Caco-2 (cell line): ENCODE measurements at regions not wholly inside any gene's neighbourhood (a gene's known extent, or its start where the extent isn't known, plus 50 kb on each side); places are given as distances from the start of the nearest gene placed in this dataset.

Experiments used
- BruUV-seq: library from RNA; stranded (reverse); fragments of 400-500 nt; replicated peaks from 2 replicates; lab custom pipeline; 2021; lab: Mats Ljungman, UMichigan
- CTCF ChIA-PET: fragments of 300-600 bp; sonication (Branson Sonifier 250); formaldehyde crosslinking; loops from one replicate; lab custom pipeline; 2022; ENCODE audit warnings: antibody characterized with exemption; lab: Charles Lee
- POLR2A ChIA-PET: fragments of 300-600 bp; sonication (Branson Sonifier 250); formaldehyde crosslinking; loops from one replicate; lab custom pipeline; 2022; ENCODE audit warnings: antibody characterized with exemption; lab: Charles Lee
- DNase-seq, 2 experiments: peaks; one replicate each; pipeline versions ENCODE4 v3.0.0 to v3.0.0-alpha.2; 2020 to 2022
- H3K27me3 ChIP-seq: replicated peaks from 2 replicates; pipeline ENCODE4 v1.6.0; 2011; ENCODE audit warnings: low read length; ENCODE audit not compliant: control insufficient read depth, insufficient read depth
- H3K36me3 ChIP-seq: 2 replicates; pipeline ENCODE4 v1.5.1; 2011; ENCODE audit warnings: low read length; ENCODE audit not compliant: control insufficient read depth, insufficient read depth
- H3K4me1 ChIP-seq: fragments of 250-450 bp; sonication (Bioruptor Pico); 2 replicates; pipeline ENCODE4 v1.5.1; 2020; ENCODE audit warnings: mild to moderate bottlenecking
- H3K4me3 ChIP-seq: 2 replicates; pipeline ENCODE4 v1.5.1; 2011; ENCODE audit warnings: low read depth, mild to moderate bottlenecking, control low read depth, low read length
- H3K9me3 ChIP-seq: fragments of 250-450 bp; sonication (Bioruptor Pico); 2 replicates; pipeline ENCODE4 v1.5.1; 2020; ENCODE audit warnings: mild to moderate bottlenecking, moderate library complexity
- H3K27ac Mint-ChIP-seq: one replicate; pipeline ENCODE4 v1.8.0; 2022; ENCODE audit warnings: mixed read lengths; ENCODE audit not compliant: unreplicated experiment
- H3K27me3 Mint-ChIP-seq: one replicate; pipeline ENCODE4 v1.8.0; 2022; ENCODE audit warnings: mixed read lengths; ENCODE audit not compliant: insufficient read depth, unreplicated experiment
- H3K36me3 Mint-ChIP-seq: one replicate; pipeline ENCODE4 v1.8.0; 2022; ENCODE audit warnings: mild to moderate bottlenecking, mixed read lengths; ENCODE audit not compliant: insufficient read depth, unreplicated experiment
- H3K4me1 Mint-ChIP-seq: one replicate; pipeline ENCODE4 v1.8.0; 2022; ENCODE audit warnings: low read depth, mixed read lengths; ENCODE audit not compliant: unreplicated experiment
- H3K4me3 Mint-ChIP-seq: one replicate; pipeline ENCODE4 v1.8.0; 2022; ENCODE audit warnings: mild to moderate bottlenecking, moderate library complexity, mixed read lengths; ENCODE audit not compliant: unreplicated experiment
- H3K9me3 Mint-ChIP-seq: one replicate; pipeline ENCODE4 v1.8.0; 2022; ENCODE audit warnings: mixed read lengths; ENCODE audit not compliant: unreplicated experiment
- intact Hi-C: fragments of 100-400 bp; cut with micrococcal nuclease; formaldehyde crosslinking; loops from one replicate; pipeline ENCODE4 v1.10.0; 2022; ENCODE audit not compliant: unreplicated experiment
- TF ChIP-seq, protein P1 (sequence below), 2 experiments: fragments of 200-600 bp in 1 of 2; IDR thresholded peaks; 1 replicate in 1 of 2; 2 replicates in 1 of 2; pipeline versions ENCODE4 v1.5.1 to v1.8.0; 2011 to 2022; ENCODE audit warnings: antibody characterized with exemption in 1 of 2, control low read depth in 1 of 2, inconsistent platforms in 1 of 2, low read depth in 1 of 2, low read length in 1 of 2, mild to moderate bottlenecking in 1 of 2, moderate library complexity in 1 of 2; ENCODE audit not compliant: insufficient read depth in 1 of 2, severe bottlenecking in 1 of 2, unreplicated experiment in 1 of 2

DNA sequence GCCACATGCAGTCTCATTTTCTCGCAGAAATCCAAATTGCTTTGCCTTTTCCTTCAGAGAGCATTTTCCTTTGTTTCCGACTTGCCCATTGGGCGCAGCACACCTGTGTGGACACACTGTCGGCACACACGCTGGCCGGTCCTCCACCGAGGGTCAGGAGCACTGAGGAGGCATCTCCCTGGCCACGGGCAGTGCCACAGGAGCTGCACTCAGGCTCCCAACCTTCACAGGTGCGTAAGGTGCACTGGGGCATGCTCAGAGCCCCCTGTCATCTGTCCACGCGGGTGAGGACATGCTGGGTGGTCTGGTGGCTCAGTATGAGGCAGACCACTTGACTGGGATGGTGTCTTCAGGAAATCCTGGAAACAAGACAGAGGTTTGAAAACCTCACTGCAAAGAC is 779.1 kb downstream of the BRD1 start:
- no peaks in the 10 kb centered on the region for H3K4me1 Mint-ChIP-seq
- no peaks in the 10 kb centered on the region for H3K36me3 ChIP-seq
- H3K9me3 Mint-ChIP-seq: no peaks in the 10 kb centered on the region
- H3K4me3 ChIP-seq: no peak overlapping the region
- no peak overlapping the region for H3K4me3 Mint-ChIP-seq
- H3K27me3 Mint-ChIP-seq: peaks cover 19% of the 10 kb centered on the region
- H3K9me3 ChIP-seq: no peaks in the 10 kb centered on the region
- no TSS peak for BruUV-seq
- intact Hi-C loops: no loop called here
- H3K4me1 ChIP-seq: no peaks in the 10 kb centered on the region
- no peak for DNase-seq
- no peaks in the 10 kb centered on the region for H3K27me3 ChIP-seq
- no peaks in the 10 kb centered on the region for H3K36me3 Mint-ChIP-seq
- CTCF ChIA-PET: no interaction called here
- no peak overlapping the region for H3K27ac Mint-ChIP-seq
- POLR2A ChIA-PET: no interaction called here
- TF ChIP-seq, protein P1, sequence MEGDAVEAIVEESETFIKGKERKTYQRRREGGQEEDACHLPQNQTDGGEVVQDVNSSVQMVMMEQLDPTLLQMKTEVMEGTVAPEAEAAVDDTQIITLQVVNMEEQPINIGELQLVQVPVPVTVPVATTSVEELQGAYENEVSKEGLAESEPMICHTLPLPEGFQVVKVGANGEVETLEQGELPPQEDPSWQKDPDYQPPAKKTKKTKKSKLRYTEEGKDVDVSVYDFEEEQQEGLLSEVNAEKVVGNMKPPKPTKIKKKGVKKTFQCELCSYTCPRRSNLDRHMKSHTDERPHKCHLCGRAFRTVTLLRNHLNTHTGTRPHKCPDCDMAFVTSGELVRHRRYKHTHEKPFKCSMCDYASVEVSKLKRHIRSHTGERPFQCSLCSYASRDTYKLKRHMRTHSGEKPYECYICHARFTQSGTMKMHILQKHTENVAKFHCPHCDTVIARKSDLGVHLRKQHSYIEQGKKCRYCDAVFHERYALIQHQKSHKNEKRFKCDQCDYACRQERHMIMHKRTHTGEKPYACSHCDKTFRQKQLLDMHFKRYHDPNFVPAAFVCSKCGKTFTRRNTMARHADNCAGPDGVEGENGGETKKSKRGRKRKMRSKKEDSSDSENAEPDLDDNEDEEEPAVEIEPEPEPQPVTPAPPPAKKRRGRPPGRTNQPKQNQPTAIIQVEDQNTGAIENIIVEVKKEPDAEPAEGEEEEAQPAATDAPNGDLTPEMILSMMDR (IDR thresholded peaks at IDR 0.05; ENCODE audit: insufficient read depth in 1 of 2, low read depth in 1 of 2, low read length in 1 of 2, severe bottlenecking in 1 of 2, unreplicated experiment in 1 of 2): no peak

GRCh38 chr22:49047447-49047846 is 780.2 kb downstream of the BRD1 start:
- no peaks in the 10 kb centered on the region for H3K9me3 Mint-ChIP-seq
- intact Hi-C loops: no loop called here
- ChIA-PET POLR2A (no interaction called here), CTCF (no interaction called here)
- Histone ChIP-seq H3K36me3 (no peaks in the 10 kb centered on the region), H3K9me3 (no peaks in the 10 kb centered on the region), H3K4me1 (no peaks in the 10 kb centered on the region), H3K27me3 (no peaks in the 10 kb centered on the region; the same call in 1 of the 2 replicates), H3K4me3 (no peak overlapping the region)
- TF ChIP-seq, protein P1 (IDR thresholded peaks at IDR 0.05; ENCODE audit: insufficient read depth in 1 of 2, low read depth in 1 of 2, low read length in 1 of 2, severe bottlenecking in 1 of 2, unreplicated experiment in 1 of 2): no peak
- H3K36me3 Mint-ChIP-seq: no peaks in the 10 kb centered on the region
- H3K4me1 Mint-ChIP-seq: no peaks in the 10 kb centered on the region
- H3K27me3 Mint-ChIP-seq: peaks cover 23% of the 10 kb centered on the region
- no peak overlapping the region for H3K27ac Mint-ChIP-seq
- BruUV-seq: no TSS peak
- DNase-seq: no peak
- no peak overlapping the region for H3K4me3 Mint-ChIP-seq

DNA sequence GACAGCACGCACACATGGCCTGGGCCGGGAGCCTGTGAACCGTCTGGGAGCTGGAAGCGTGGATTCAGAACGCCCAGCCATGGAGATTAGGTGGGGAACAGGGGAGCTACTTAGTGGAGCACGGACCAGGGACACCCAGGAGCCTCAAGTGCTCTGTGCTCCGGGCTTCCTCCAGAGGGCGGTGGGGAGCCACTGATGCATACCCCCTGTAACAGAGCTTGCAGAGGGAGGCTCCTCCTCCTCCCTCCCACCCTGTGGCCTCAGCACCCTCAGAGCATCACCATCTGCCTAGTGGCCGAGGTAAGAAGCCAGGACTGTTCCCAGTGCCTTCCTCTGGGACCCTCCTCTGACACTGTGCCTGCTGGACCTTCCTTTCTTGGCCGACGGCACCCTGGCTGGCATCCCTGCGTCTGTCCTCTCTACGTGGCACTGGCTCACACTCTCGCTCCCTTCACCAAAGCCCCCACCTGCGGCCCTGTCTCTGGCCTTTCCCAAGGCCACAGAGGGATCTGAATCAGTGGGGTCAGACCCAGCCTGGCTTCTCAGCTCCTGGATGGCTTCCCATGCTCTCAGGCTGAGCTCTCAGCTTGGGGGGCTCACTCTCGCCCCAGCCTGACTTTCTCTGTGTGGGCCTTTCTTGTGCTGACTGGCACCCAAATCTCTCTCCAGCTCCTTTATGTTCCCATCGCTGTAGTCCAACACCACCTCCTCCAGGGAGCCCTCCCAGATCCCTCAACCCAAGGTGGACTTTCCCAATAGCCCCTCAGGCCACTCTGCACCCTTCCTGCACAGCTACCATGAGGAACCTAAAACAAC is 780.9 kb downstream of the BRD1 start:
- Mint-ChIP-seq H3K4me3 (no peak overlapping the region), H3K4me1 (no peaks in the 10 kb centered on the region), H3K9me3 (no peaks in the 10 kb centered on the region), H3K27me3 (peaks cover 27% of the 10 kb centered on the region), H3K36me3 (no peaks in the 10 kb centered on the region), H3K27ac (no peak overlapping the region)
- no peaks in the 10 kb centered on the region for H3K4me1 ChIP-seq
- no peaks in the 10 kb centered on the region for H3K9me3 ChIP-seq
- CTCF ChIA-PET: interaction anchor here (1.1 kb wide), 1 partner anchor 258 kb away, joined by 18 read pairs; no protein-coding TSS in a partner anchor
- intact Hi-C loops: loop anchor here (1.0 kb wide), 1 partner anchor 259 kb away; no protein-coding TSS in a partner anchor
- peak; percentile 57 to 59 for DNase-seq
- TF ChIP-seq, protein P1 (IDR thresholded peaks at IDR 0.05; ENCODE audit: insufficient read depth in 1 of 2, low read depth in 1 of 2, low read length in 1 of 2, severe bottlenecking in 1 of 2, unreplicated experiment in 1 of 2): peak; percentile 51 to 54
- POLR2A ChIA-PET: no interaction called here
- H3K4me3 ChIP-seq: no peak overlapping the region
- no TSS peak for BruUV-seq
- no peaks in the 10 kb centered on the region for H3K36me3 ChIP-seq
- H3K27me3 ChIP-seq: no peaks in the 10 kb centered on the region; the same call in 1 of the 2 replicates
